Activated CD4-positive, alpha-beta T cell treated with anti-CD3 and anti-CD28 coated beads for 36 hours (primary cell): ENCODE measurements at regions not wholly inside any gene's neighbourhood (a gene's known extent, or its start where the extent isn't known, plus 50 kb on each side); places are given as distances from the start of the nearest gene placed in this dataset.
A peak's percentile ranks its signal among the peaks of the same experiment; 100 is the strongest.
"Not testable (repeated sequence)": the region's sequence is repeated elsewhere in the genome, so short reads cannot be mapped to it uniquely, and the experiment has no call there.

ENCODE experiments used
- ATAC-seq: fragments of 200-7000 bp; cut with Tn5 transposase; one replicate; pipeline ENCODE4 v1.10.0; 2021; ENCODE audit warnings: mild to moderate bottlenecking, moderate library complexity
- CTCF ChIA-PET: fragments of 350-600 bp; sonication (Branson Sonifier 250); formaldehyde crosslinking; loops from one replicate; lab custom pipeline; 2021; ENCODE audit warnings: antibody characterized with exemption; lab: Charles Lee
- POLR2A ChIA-PET: fragments of 350-600 bp; sonication (Branson Sonifier 250); formaldehyde crosslinking; loops from one replicate; lab custom pipeline; 2021; ENCODE audit warnings: antibody characterized with exemption, inconsistent platforms; lab: Charles Lee
- DNase-seq: peaks from one replicate; pipeline ENCODE4 v3.0.0-alpha.2; 2020
- H3K27ac Mint-ChIP-seq: one replicate; pipeline ENCODE4 v1.8.0; 2021; ENCODE audit warnings: mixed read lengths
- H3K27me3 Mint-ChIP-seq: one replicate; pipeline ENCODE4 v1.8.0; 2021; ENCODE audit warnings: mixed read lengths
- H3K36me3 Mint-ChIP-seq: one replicate; pipeline ENCODE4 v1.8.0; 2021; ENCODE audit warnings: low read depth, mixed read lengths
- H3K4me1 Mint-ChIP-seq: one replicate; pipeline ENCODE4 v1.8.0; 2021; ENCODE audit warnings: mixed read lengths
- H3K4me3 Mint-ChIP-seq: one replicate; pipeline ENCODE4 v1.8.0; 2021; ENCODE audit warnings: mild to moderate bottlenecking, moderate library complexity, mixed read lengths
- H3K9me3 Mint-ChIP-seq: one replicate; pipeline ENCODE4 v1.8.0; 2021; ENCODE audit warnings: low read depth, mixed read lengths
- intact Hi-C, 2 experiments: fragments of 100-400 bp; cut with DNase I in 1 of 2; cut with micrococcal nuclease in 1 of 2; formaldehyde crosslinking; loops; one replicate each; pipeline versions ENCODE4 v1.14.2 to v1.15.1; 2022 to 2024; cut with DNase I, micrococcal nuclease

DNA sequence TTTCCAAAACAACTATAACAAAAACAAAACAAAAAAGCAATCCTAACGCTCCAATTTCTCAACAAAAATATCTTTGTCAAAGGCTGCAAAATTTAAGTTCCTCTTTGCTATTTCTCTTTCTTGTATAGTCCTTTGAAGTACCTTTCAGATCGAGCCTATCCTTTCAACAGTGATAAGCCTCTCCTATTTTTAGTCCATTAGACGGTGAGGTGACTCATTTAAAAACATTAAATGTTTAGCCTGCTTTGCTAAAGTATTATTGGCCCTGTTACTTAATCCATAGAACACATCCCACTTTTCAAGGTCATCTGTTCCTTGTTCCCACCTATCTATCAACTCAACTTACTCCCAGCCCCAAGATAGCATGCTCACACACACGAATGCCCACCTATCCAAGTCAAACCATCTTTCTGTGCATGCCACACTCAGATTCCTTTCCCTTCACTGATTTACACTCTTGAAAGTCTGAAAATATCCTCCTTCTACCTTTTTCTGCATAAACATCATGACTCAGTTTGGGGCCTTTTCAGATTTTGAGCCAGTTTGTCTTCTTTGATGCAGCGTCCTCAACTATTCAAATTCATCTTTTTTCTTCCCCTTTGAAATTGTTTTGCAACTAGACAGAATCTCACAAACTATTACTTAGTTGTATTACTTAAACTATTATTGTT, 224.9 kb upstream of the TMEM229A start:
- Mint-ChIP-seq H3K9me3 (peaks cover 5% of the 10 kb centered on the region), H3K4me1 (no peaks in the 10 kb centered on the region), H3K36me3 (no peaks in the 10 kb centered on the region), H3K4me3 (no peak overlapping the region), H3K27ac (no peak overlapping the region), H3K27me3 (no peaks in the 10 kb centered on the region)
- no peak for DNase-seq
- ATAC-seq: no peak
- CTCF ChIA-PET: no interaction called here
- POLR2A ChIA-PET: no interaction called here
- intact Hi-C loops: no loop called here

DNA sequence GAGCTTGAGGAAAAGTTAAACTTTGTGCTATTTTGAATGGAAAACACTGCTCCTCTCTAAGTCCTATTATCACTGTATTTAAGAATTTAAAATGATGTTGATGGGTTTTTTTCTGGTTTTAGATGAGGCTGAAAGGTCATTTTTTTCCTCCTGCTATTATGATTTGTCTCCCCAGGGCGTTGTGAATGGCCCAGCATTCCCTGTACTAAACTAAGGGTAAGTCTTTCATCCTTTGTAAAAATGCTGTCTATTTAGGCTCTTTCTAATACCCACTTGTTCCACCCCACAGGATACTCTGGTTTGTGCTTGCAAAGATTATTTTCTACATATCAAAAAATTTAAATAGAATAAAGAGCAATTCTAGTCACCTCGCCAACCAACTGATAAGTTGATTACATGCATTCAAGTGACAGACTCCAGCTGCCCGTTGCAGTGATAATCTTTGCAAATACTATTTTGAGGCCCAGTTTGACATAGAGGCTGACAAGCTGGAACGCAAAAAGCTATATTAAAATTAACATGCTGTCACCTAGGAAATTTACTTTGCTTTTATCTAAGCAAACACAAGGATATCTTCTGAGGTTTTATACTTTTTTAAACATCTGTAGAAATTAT, 222.3 kb upstream of the TMEM229A start:
- H3K4me1 Mint-ChIP-seq: no peaks in the 10 kb centered on the region
- H3K27ac Mint-ChIP-seq: no peak overlapping the region
- CTCF ChIA-PET: no interaction called here
- no peak for DNase-seq
- POLR2A ChIA-PET: no interaction called here
- H3K36me3 Mint-ChIP-seq: no peaks in the 10 kb centered on the region
- H3K27me3 Mint-ChIP-seq: no peaks in the 10 kb centered on the region
- H3K9me3 Mint-ChIP-seq: peaks cover 2% of the 10 kb centered on the region
- ATAC-seq: no peak
- no peak overlapping the region for H3K4me3 Mint-ChIP-seq
- intact Hi-C loops: no loop called here

DNA sequence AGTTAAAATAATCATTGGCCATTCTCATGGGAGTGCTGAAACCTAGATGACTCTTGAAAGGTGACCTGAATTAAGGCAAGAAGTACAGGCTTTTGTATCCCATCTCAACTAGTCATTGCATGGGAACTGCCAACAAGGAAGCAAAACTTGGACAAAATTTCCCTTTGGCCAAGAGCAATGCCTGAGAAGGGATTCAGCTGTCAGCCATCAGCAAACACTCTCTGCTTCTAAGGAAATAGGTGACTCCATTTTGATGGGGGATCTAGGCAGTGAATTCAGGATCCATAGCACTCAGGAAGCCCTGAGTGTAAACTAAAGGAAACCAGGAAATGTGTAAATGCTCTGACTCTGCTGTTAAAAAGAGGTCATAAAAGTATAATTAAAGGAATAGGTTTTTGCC, 221.5 kb upstream of the TMEM229A start:
- Mint-ChIP-seq H3K4me3 (no peak overlapping the region), H3K27ac (no peak overlapping the region), H3K36me3 (no peaks in the 10 kb centered on the region), H3K9me3 (peaks cover 2% of the 10 kb centered on the region), H3K27me3 (no peaks in the 10 kb centered on the region), H3K4me1 (no peaks in the 10 kb centered on the region)
- ChIA-PET CTCF (no interaction called here), POLR2A (no interaction called here)
- intact Hi-C loops: no loop called here
- DNase-seq (no peak), ATAC-seq (no peak)

GRCh38 chr7:124251636-124252035, 218.8 kb upstream of the TMEM229A start:
- intact Hi-C loops: no loop called here
- ChIA-PET CTCF (no interaction called here), POLR2A (no interaction called here)
- H3K27ac Mint-ChIP-seq: no peak overlapping the region
- DNase-seq: no peak
- H3K9me3 Mint-ChIP-seq: peaks cover 7% of the 10 kb centered on the region
- no peak for ATAC-seq
- no peaks in the 10 kb centered on the region for H3K27me3 Mint-ChIP-seq
- H3K36me3 Mint-ChIP-seq: no peaks in the 10 kb centered on the region
- no peaks in the 10 kb centered on the region for H3K4me1 Mint-ChIP-seq
- H3K4me3 Mint-ChIP-seq: no peak overlapping the region

DNA sequence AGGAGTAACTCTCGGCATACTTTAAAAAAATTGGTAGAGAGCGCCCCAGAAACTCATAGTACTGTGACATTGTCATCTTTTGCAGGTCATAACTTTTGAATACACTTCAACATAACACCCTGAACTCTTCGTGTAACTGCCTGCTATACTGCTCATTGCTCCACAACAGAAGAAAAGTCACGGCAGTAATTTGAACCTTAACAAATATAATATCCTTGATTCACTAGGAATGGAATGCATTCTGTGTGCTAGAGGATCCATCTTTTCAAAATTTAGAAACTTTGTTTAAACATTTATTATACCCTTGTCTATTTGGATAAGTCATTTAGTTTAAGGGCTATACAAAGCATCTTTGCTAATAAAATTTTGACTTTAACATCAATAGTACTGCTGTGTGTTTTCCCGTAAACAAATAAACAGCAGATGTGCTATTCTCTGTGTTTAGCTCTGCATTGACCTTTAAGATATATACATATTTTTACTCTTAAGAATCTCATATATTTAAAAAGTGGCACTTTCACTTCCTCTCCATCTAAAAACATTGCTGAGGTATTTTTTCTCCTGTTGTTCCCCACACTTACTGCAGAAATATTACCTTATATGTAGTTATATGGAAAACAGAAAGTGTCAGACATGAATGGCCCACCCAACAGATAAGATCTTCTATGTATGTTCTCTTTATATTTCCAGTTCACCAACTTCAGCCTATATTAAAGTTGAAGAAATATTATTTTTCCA, 217.6 kb upstream of the TMEM229A start:
- Mint-ChIP-seq H3K27ac (no peak overlapping the region), H3K4me3 (no peak overlapping the region), H3K9me3 (peaks cover 7% of the 10 kb centered on the region), H3K27me3 (no peaks in the 10 kb centered on the region), H3K4me1 (no peaks in the 10 kb centered on the region), H3K36me3 (no peaks in the 10 kb centered on the region)
- ChIA-PET CTCF (no interaction called here), POLR2A (no interaction called here)
- intact Hi-C loops: no loop called here
- ATAC-seq (no peak), DNase-seq (no peak)

DNA sequence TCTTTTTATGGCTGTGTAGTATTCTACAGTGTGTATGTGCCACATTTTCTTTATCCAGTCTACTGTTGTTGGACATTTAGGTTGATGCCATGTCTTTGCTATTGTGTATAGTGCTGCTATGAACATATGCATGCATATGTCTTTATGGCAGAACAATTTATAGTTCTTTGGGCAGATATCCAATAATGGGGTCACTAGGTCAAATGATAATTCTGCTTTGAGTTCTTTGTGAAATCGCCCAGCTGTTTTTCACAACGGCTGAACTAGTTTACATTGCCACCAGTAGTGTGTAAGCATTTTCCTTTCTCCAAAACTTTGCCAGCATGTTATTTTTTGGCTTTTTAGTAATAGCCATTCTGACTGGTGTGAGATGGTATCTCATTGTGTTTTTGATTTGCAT, 214.8 kb upstream of the TMEM229A start:
- H3K27ac Mint-ChIP-seq: no peak overlapping the region
- H3K9me3 Mint-ChIP-seq: peaks cover 4% of the 10 kb centered on the region
- ATAC-seq (no peak), DNase-seq (no peak)
- ChIA-PET POLR2A (no interaction called here), CTCF (no interaction called here)
- no peaks in the 10 kb centered on the region for H3K4me1 Mint-ChIP-seq
- intact Hi-C loops: no loop called here
- no peak overlapping the region for H3K4me3 Mint-ChIP-seq
- H3K27me3 Mint-ChIP-seq: no peaks in the 10 kb centered on the region
- no peaks in the 10 kb centered on the region for H3K36me3 Mint-ChIP-seq

DNA sequence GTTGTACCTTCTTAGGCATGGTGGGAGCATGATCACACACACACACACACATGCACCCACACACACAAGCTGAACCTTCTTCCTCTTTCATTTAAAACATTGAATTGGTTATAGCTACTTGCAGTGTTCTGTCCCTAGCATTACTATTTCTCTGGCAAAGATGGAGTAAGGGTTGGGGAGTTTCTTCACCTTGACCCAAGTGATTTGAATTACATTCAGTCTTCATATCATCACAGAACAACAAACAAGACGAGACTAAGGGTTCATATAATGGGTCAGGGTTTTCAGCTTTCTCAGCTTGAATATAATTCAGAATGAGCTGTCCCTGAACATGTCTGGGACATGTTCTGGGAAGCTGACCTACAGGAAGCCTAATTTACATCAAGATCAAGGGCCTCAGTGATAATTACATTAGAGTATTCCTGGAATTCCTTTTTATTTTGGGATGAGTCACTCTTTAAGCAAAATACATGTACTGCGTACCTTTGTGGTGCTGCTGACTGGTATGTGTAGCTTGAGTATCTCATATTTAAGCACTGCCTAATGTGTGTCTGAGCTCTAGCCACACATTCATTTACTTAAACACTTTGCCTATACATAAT, 213.5 kb upstream of the TMEM229A start:
- H3K9me3 Mint-ChIP-seq: peaks cover 4% of the 10 kb centered on the region
- H3K27ac Mint-ChIP-seq: no peak overlapping the region
- ChIA-PET CTCF (no interaction called here), POLR2A (no interaction called here)
- H3K36me3 Mint-ChIP-seq: no peaks in the 10 kb centered on the region
- intact Hi-C loops: no loop called here
- H3K4me1 Mint-ChIP-seq: no peaks in the 10 kb centered on the region
- H3K4me3 Mint-ChIP-seq: no peak overlapping the region
- no peaks in the 10 kb centered on the region for H3K27me3 Mint-ChIP-seq
- DNase-seq (no peak), ATAC-seq (no peak)

GRCh38 chr7:124244469-124244868, 211.6 kb upstream of the TMEM229A start:
- H3K4me3 Mint-ChIP-seq, POLR2A ChIA-PET: not testable (repeated sequence)

GRCh38 chr7:124219681-124220080, 186.8 kb upstream of the TMEM229A start:
- CTCF ChIA-PET: no interaction called here

More at GRCh38 chr7:124244469-124244868, 211.6 kb upstream of the TMEM229A start:
- H3K4me1 Mint-ChIP-seq, H3K27ac Mint-ChIP-seq, CTCF ChIA-PET, H3K36me3 Mint-ChIP-seq, H3K9me3 Mint-ChIP-seq, H3K27me3 Mint-ChIP-seq, ATAC-seq, DNase-seq, intact Hi-C loops: not testable (repeated sequence)

DNA sequence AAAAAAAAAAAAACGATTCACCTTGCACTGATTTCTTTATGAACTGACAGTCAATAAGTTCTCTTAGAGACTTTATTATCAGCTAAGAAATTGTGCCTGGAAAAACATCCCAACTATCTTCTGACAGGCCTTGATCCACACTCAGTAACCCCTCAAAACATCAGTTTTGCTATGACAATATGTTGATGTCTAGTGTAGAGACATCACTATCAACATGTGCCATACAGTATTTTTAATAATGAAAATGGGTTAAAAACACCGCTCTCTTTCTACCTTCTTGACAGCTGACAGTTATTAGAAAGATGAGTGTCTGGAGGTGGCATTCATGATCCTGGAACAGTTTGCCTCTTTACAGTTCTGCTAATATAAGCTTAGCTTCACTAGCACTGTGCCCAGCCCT, 175.8 kb upstream of the TMEM229A start:
- Mint-ChIP-seq H3K27me3 (no peaks in the 10 kb centered on the region), H3K4me3 (no peak overlapping the region), H3K36me3 (no peaks in the 10 kb centered on the region), H3K9me3 (peaks cover 2% of the 10 kb centered on the region), H3K4me1 (no peaks in the 10 kb centered on the region), H3K27ac (no peak overlapping the region)
- intact Hi-C loops: no loop called here
- POLR2A ChIA-PET: no interaction called here
- DNase-seq (no peak), ATAC-seq (no peak)
- CTCF ChIA-PET: no interaction called here

More at GRCh38 chr7:124219681-124220080, 186.8 kb upstream of the TMEM229A start:
- no peaks in the 10 kb centered on the region for H3K27me3 Mint-ChIP-seq
- H3K4me1 Mint-ChIP-seq: no peaks in the 10 kb centered on the region
- no peaks in the 10 kb centered on the region for H3K9me3 Mint-ChIP-seq
- POLR2A ChIA-PET: no interaction called here
- H3K4me3 Mint-ChIP-seq: no peak overlapping the region
- H3K36me3 Mint-ChIP-seq: no peaks in the 10 kb centered on the region
- intact Hi-C loops: no loop called here
- no peak for ATAC-seq
- no peak overlapping the region for H3K27ac Mint-ChIP-seq
- DNase-seq: no peak

GRCh38 chr7:124208173-124208572, 175.3 kb upstream of the TMEM229A start:
- Mint-ChIP-seq H3K27ac (no peak overlapping the region), H3K36me3 (no peaks in the 10 kb centered on the region), H3K4me3 (no peak overlapping the region), H3K4me1 (no peaks in the 10 kb centered on the region), H3K27me3 (no peaks in the 10 kb centered on the region), H3K9me3 (peaks cover 2% of the 10 kb centered on the region)
- intact Hi-C loops: no loop called here
- POLR2A ChIA-PET: no interaction called here
- DNase-seq (no peak), ATAC-seq (no peak)
- CTCF ChIA-PET: no interaction called here

GRCh38 chr7:124205526-124205925, 172.7 kb upstream of the TMEM229A start:
- ChIA-PET CTCF (no interaction called here), POLR2A (no interaction called here)
- Mint-ChIP-seq H3K4me1 (no peaks in the 10 kb centered on the region), H3K9me3 (peaks cover 3% of the 10 kb centered on the region), H3K27ac (peak overlapping the region; percentile 10), H3K4me3 (no peak overlapping the region), H3K36me3 (no peaks in the 10 kb centered on the region), H3K27me3 (no peaks in the 10 kb centered on the region)
- ATAC-seq (no peak), DNase-seq (no peak)
- intact Hi-C loops: no loop called here
